HG02763 (cell line): ENCODE measurements at regions not wholly inside any gene's neighbourhood (a gene's known extent, or its start where the extent isn't known, plus 50 kb on each side); places are given as distances from the start of the nearest gene placed in this dataset.
"Not testable (repeated sequence)": the region's sequence is repeated elsewhere in the genome, so short reads cannot be mapped to it uniquely, and the experiment has no call there.

Experiments used
- ATAC-seq: cut with Tn5 transposase; IDR thresholded peaks from one replicate; pipeline ENCODE4 v1.9.1; 2021; ENCODE audit warnings: mild to moderate bottlenecking, moderate library complexity; ENCODE audit not compliant: unreplicated experiment

- peak; percentile 88 for ATAC-seq
Observed at GRCh38 chr13:58953638-58954037, 1210.1 kb downstream of the DIAPH3 start.

DNA sequence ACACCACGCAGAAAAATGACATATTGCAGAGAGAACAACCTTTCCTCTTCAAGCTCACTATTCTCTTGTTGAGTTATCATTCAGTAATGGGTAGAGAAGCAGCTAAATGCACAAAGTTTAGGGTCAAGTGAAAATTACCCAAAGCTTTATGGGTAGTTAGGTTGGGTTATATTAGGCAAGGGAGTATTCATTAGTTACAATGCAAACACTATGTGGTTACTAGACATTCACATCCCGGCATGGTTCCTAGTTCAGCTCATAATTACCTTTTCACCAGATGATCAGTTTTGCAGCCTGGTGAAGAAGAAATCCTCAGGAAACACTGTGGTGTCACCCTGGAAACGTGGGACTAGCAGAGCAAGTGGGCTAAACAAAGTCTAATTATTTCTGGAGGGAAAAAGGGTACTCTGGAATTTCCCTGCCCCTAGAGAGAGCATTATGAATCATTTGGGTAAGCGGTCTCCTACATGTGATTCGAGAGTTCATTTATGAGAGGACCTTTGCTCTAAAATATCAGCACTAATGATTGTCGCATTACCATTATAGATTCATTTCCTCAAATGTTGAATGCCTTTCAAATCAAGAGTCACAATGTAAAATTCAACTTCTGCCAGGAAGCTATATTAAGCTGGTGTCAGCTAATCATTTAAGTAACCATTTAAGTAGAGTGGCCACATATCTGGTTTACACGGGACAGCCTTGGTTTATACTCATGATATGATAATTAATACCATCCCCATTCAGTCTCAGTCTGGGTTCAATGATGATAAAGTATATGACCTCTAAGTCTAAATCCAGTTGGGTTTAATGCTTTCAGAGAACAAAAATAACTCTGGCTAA is 1208.0 kb downstream of the DIAPH3 start:
- ATAC-seq, result peak; percentile 33

- not testable (repeated sequence) for ATAC-seq
Observed at GRCh38 chr13:58958097-58958496, 1205.6 kb downstream of the DIAPH3 start.

DNA sequence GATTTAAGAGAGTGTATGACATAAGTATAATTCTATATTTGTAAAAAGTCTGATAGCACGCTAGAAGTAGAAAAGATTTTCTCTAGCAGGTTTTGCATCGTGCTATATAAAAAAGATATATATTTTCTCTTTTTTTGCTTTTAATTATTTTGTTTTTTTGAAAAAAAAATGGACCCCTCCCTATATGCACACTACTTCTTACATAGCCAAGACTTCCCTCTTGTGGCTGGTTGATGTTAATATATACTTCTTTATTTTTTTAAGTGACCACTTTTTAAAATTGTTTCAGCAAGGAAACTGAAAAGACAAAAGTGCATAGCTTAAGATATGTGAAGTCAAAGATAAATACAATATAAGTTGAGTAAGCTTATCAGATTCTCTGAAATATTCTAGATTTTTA is 1202.8 kb downstream of the DIAPH3 start:
- ATAC-seq, result no peak

DNA sequence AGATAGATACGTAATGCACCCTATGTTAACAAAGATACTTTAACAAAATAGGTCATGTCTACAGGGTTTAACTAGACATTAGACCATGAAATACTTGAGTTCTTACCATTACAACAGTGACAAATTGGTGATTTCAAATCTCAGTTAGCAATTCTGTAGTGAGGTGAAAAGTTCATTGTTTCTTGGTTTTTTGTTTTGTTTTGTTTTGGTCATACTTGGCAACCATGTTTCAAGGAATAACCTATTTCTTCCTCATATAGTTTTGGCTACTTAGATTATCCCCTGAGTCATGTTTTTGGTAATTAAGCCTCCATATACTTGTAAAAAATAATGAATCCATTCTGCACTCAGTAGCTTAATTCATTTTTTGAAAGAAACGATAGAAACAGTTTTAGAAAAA is 1200.4 kb downstream of the DIAPH3 start:
- no peak for ATAC-seq

DNA sequence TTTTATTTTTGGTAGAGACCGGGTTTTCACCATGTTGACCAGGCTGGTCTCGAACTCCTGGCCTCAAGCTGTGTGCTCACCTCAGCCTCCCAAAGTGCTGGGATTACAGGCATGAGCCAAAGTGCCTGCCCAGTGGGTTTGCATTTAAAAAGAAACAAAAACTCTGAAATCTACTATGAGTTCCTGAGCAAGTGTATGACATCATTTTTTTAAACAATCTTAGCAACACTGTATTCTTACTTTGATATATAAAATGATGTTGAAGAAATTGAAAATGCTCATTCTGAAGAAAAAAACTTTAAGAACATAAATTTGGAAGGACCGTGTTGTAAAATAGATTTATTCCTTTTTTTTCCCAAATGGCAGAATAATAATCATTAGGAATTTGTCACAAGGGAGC is 1199.7 kb downstream of the DIAPH3 start:
- ATAC-seq, result no peak

DNA sequence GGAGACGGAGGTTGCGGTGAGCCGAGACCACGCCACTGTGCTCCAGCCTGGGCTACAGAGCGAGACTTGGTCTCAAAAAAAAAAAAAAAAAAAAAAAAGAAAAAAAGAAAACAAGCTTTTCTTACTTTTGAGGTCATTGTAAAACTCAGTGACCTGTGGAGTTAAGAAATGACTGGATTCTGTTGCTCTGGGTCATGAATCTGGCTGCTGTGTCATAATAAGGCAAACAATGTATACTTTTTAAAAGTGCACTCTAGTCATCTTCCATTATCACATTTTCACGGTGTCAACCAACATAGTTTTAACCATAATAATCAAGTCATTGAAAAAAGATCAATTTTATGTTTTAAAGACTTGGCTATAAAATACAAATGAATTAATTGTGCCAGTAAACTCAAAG is 1186.6 kb downstream of the DIAPH3 start:
- no peak for ATAC-seq

DNA sequence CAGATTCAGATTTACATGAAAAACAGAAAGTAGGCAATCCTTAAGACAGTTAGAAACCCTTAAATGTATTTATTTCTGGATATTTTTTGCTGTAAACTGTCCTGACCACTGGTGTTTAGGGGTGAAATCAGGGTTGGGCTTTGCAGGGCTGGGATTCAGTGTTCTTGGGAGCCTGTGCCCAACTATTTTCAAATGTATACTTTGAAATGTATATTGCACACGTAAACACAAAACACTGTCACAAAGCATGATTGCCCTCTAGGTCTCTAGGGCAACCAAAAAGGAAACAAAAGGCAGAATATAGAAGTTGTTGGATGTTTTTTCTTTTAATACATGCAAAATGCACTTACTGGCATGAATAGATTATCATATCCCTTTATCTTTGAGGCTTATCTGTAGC is 1185.4 kb downstream of the DIAPH3 start:
- ATAC-seq, result no peak

DNA sequence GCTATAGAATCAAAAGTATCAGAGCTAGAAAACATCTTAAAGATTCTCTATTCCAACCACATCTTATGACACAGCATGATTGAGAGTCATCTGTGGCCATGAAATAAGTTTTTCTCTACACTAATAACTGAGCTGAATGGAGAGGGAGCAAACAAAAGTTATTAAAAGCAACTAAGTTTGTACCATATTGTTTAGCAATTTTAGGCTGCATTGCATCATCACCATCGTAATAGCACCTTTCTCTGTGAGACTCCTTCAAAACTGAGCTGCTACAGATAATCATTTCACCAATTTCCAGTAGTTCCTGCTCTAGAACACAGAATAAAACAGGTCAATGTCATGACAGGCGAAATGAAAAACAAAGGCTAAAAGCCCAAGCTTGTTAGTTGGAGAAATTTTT is 1183.9 kb downstream of the DIAPH3 start:
- no peak for ATAC-seq

DNA sequence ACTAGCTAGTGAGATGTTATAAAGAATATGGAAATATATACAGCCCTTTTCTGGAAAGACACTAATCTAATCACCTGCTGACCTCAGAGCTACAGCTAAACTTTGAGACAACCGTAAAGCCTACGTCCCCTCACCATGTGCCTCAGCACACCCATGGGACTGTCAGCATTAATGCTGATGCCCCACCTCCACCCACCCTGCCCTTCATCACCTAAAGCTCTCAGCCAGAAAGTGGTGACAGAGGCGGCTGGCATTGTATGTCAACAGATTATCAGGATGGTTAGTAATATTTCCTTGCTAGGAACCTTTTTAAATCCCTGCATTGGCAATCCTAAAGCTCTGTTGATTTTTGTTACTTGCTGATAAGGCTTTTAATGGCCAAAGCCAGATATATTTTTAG is 1177.9 kb downstream of the DIAPH3 start:
- ATAC-seq, result no peak

DNA sequence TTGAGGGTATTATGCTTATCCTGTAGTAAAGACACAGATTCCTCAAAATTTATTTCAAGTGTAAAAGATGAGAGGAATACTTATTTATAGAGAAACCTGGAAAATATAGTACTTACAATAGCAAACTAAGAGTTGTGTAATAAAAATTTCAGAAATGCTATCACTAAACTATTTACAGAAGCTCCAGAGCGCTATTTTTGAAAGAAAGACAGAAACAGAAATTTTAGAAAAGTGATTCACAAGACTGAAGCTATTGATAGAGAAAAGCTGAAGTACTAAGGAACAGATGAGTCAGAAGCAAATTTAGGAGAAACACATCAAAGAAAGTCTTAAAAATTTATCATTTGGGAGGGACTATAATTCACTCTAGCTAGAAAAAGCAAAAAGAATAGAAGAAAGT is 1174.2 kb downstream of the DIAPH3 start:
- no peak for ATAC-seq

DNA sequence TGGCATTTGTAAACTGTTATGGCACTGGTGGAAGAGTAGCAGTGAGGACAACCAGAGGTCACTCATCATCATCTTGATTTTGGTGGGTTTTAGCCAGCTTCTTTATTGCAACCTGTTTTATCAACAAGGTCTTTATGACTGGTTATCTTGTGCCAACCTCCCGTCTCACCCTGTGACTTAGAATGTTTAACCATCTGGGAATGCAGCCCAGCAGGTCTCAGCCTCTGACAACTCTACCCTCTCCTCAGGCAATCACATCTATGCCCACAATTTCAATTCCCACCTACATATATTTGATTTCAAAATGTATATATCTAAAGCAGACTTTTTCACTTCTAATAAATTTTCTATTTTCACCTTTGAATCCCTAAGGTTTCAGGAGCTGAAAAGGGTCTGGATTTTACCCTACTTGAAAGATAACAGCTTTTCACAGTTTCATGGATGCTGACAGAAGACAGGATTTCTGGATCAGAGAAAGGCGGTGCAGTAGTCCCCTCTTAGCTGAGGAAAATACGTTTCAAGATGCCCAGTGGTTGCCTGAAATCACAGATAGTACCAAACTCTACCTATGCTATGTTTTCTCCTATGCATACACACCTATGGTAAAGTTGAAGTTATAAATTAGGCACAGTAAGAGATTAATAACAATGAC is 1171.8 kb downstream of the DIAPH3 start:
- no peak for ATAC-seq

GRCh38 chr13:58992478-58993042 is 1171.2 kb downstream of the DIAPH3 start:
- no peak for ATAC-seq

DNA sequence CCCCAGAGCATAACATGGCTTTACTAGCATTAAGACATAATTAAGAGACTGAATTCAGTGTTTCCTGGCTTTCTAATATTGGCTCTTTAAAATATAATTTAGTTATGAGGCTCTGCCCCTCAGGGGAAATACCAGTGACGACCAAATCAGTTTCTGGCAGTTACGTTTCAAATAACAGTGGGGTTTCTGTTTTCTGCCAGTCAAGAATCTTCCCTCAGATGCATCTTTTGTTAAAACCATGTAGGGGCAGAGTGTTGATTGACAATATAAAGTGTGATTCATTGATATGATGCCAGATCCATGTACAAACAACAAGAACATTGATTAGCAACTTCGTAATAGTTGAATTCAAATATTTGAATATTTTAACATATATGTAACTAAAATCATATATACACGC is 1169.7 kb downstream of the DIAPH3 start:
- no peak for ATAC-seq

DNA sequence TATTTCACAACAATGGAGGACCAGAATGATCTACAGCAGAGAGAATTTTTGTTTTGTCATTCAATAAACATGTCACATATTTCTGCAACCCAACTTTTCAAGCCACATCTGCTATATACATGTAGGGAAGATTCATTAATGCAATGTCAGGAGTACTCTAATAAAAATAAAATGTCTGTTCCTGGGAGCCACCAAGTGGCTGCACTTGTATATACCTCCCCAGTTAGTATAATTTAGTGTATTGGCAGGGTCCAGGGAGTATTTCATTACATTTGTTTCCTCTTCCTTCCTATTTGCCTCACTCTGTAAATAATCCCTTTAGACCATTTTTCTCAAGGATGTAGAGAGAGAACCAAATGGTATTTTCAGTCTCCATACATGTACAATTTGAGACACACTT is 1169.0 kb downstream of the DIAPH3 start:
- ATAC-seq, result no peak

GRCh38 chr13:58998716-58999115 is 1165.0 kb downstream of the DIAPH3 start:
- no peak for ATAC-seq

GRCh38 chr13:58999851-59000250 is 1163.9 kb downstream of the DIAPH3 start:
- no peak for ATAC-seq

GRCh38 chr13:59000770-59001169 is 1163.0 kb downstream of the DIAPH3 start:
- ATAC-seq, result no peak

GRCh38 chr13:59012731-59013130 is 1151.0 kb downstream of the DIAPH3 start:
- ATAC-seq, result no peak

DNA sequence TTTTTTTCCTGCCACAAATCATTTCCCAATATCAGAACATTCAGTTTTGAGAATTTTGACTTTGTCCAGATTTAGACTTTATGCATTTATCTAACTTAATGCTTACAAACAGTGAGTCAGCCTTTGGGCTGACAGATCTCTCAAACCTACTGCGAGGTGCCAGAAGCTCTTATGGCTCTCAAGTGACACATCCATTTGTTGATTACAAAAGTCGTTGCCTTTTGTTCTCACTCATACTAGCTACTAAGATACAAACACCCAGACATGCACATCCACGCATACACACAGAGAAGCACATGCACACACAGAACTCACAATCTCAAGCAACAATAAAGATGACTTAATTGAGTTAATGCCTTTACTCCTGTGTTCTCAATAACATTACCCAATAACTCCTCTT is 1147.5 kb downstream of the DIAPH3 start:
- ATAC-seq, result no peak

DNA sequence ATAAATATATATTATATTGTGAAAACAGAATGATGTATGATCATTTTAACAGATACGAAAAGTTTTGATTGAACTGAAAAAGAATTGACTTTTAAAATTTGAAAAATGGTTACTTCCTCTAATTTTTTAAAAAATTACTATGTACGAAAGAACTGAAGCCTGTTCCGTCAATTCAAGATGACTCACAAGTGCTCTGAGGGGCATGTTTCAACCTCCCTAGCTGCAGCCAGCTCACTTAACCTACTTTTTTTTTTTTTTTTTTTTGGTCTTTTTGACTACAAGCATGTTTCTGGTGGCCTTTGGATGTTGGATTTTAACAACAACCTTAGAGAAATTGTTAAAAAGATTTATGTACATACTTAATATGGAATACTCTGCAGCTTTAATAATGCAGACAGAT is 1139.3 kb downstream of the DIAPH3 start:
- no peak for ATAC-seq

DNA sequence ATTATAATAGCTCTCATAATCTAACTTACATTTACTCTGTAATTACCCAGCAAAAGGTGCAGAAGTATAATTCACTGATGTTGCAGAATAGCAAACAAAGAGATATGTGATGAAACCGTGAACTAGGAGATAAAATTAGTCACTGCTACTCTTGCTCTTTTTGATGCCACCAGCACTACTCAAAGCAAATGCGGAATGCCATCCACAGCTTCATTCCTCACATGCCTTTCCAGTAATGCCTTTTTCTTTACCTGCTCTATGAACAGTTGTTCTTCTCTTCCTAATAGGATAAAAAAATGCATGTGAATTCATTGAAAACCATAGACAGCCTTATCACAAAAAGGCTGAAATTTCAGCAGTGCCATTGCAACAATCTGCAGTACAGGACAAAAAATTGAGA is 1129.5 kb downstream of the DIAPH3 start:
- ATAC-seq, result no peak
